T-cell (primary cell): ENCODE measurements at regions not wholly inside any gene's neighbourhood (a gene's known extent, or its start where the extent isn't known, plus 50 kb on each side); places are given as distances from the start of the nearest gene placed in this dataset.
"Not testable (repeated sequence)": the region's sequence is repeated elsewhere in the genome, so short reads cannot be mapped to it uniquely, and the experiment has no call there.

Experiments
- ATAC-seq, 4 experiments: fragments of 200-7000 bp in 3 of 4; fragments of 150-1000 bp in 1 of 4; cut with Tn5 transposase; replicated peaks in 1 of 4; 1 replicate in 3 of 4; 2 replicates in 1 of 4; pipeline ENCODE4 v1.10.0; 2021; ENCODE audit warnings: moderate library complexity in 3 of 4, mild to moderate bottlenecking in 2 of 4, moderate number of reproducible peaks in 1 of 4
- CTCF ChIA-PET, 2 donors: fragments of 300-600 bp; sonication (Branson Sonifier 250); formaldehyde crosslinking; loops; one replicate each; lab custom pipeline; 2022; ENCODE audit warnings: antibody characterized with exemption in 2 of 2; lab: Charles Lee
- POLR2A ChIA-PET, 2 donors: fragments of 300-600 bp; sonication (Branson Sonifier 250); formaldehyde crosslinking; loops; one replicate each; lab custom pipeline; 2022; ENCODE audit warnings: antibody characterized with exemption in 2 of 2; lab: Charles Lee
- DNase-seq, 35 experiments: peaks; one replicate each; pipeline versions ENCODE4 v3.0.0 to v3.0.0-alpha.2; 2013 to 2023
- H3K27ac ChIP-seq: one replicate; pipeline ENCODE4 v1.5.1; 2013; ENCODE audit warnings: low read length
- H3K27me3 ChIP-seq, 2 experiments: replicated peaks in 1 of 2; 1 replicate in 1 of 2; 2 replicates in 1 of 2; pipeline versions ENCODE4 v1.6.1 to v1.7.0; 2013; ENCODE audit warnings: low read length in 1 of 2, mixed read lengths in 1 of 2; ENCODE audit not compliant: control insufficient read depth in 2 of 2, insufficient read depth in 2 of 2; ENCODE audit errors: extremely low read depth in 1 of 2
- H3K36me3 ChIP-seq, 2 donors: 1 replicate in 1 of 2; 2 replicates in 1 of 2; pipeline versions ENCODE4 v1.6.1 to v1.7.0; 2013; ENCODE audit warnings: low read length in 1 of 2; ENCODE audit not compliant: control insufficient read depth in 2 of 2, insufficient read depth in 1 of 2; ENCODE audit errors: extremely low read depth in 1 of 2
- H3K4me1 ChIP-seq, 2 experiments: 1 replicate in 1 of 2; 2 replicates in 1 of 2; pipeline versions ENCODE4 v1.6.1 to v1.7.0; 2013; ENCODE audit warnings: low read length in 2 of 2, mixed read lengths in 1 of 2; ENCODE audit not compliant: insufficient read depth in 2 of 2, control insufficient read depth in 1 of 2; ENCODE audit errors: extremely low read depth in 1 of 2
- H3K4me3 ChIP-seq, 2 donors: 1 replicate in 1 of 2; 2 replicates in 1 of 2; pipeline versions ENCODE4 v1.5.1 to v1.7.0; 2013; ENCODE audit warnings: mild to moderate bottlenecking in 2 of 2, low read length in 1 of 2, moderate library complexity in 1 of 2; ENCODE audit not compliant: control insufficient read depth in 1 of 2; ENCODE audit errors: extremely low read depth in 1 of 2
- H3K9me3 ChIP-seq: 2 replicates; pipeline ENCODE4 v1.7.0; 2013
- H3K27ac Mint-ChIP-seq, 2 donors: one replicate each; pipeline ENCODE4 v1.8.0; 2020 to 2021; ENCODE audit warnings: mild to moderate bottlenecking in 2 of 2, mixed read lengths in 2 of 2
- H3K27me3 Mint-ChIP-seq, 2 donors: one replicate each; pipeline ENCODE4 v1.8.0; 2021 to 2022; ENCODE audit warnings: mixed read lengths in 2 of 2
- H3K36me3 Mint-ChIP-seq: one replicate; pipeline ENCODE4 v1.8.0; 2021; ENCODE audit warnings: mixed read lengths
- H3K4me1 Mint-ChIP-seq, 3 donors: one replicate each; pipeline ENCODE4 v1.8.0; 2020 to 2022; ENCODE audit warnings: mixed read lengths in 3 of 3, mild to moderate bottlenecking in 1 of 3
- H3K4me3 Mint-ChIP-seq, 3 donors: one replicate each; pipeline ENCODE4 v1.8.0; 2020 to 2022; ENCODE audit warnings: mild to moderate bottlenecking in 3 of 3, mixed read lengths in 3 of 3, moderate library complexity in 3 of 3
- H3K9me3 Mint-ChIP-seq, 3 donors: one replicate each; pipeline ENCODE4 v1.8.0; 2020 to 2022; ENCODE audit warnings: mixed read lengths in 3 of 3
- WGBS: methylation state at CpG from one replicate; pipeline ENCODE4 v1.1.5; 2013; ENCODE audit warnings: missing lambda C conversion rate; ENCODE audit not compliant: insufficient coverage; 5-methylcytosine and 5-hydroxymethylcytosine counted together

DNA sequence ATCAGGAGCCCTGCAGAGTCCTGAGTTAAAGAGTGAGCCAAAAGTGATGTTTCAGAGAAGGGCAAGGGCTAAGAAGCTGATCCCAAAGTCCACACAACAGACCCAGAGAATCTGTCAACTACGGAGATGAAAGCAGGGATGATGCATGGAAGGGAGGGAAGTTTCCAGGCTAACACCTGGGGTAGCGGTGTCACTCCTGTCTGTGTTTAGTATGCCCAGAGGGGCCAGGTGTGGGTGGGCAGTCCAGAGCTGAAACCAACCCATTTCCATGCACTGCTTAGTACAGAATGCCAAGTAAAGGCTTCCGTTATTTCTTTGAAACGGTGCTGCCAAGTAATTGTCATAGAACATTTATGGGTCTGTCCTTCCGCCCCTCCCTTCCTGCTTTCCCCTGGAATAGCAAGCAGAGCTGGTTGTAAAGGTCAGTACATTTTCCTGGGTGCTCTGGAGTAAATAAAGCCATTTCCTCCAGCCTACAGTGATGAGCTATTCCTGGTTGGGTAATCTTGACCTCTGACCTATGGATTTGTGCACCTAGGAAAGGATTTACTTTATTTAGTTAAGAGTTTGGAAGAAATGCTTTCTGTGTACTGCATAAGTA lies 58.6 kb upstream of the WIPF3 start:
- H3K4me3 Mint-ChIP-seq, H3K9me3 Mint-ChIP-seq, H3K4me3 ChIP-seq, H3K27me3 Mint-ChIP-seq, POLR2A ChIA-PET, H3K4me1 Mint-ChIP-seq, CTCF ChIA-PET, ATAC-seq, DNase-seq, H3K9me3 ChIP-seq, H3K4me1 ChIP-seq, H3K27me3 ChIP-seq, H3K27ac Mint-ChIP-seq, H3K36me3 Mint-ChIP-seq, H3K36me3 ChIP-seq, H3K27ac ChIP-seq: not testable (repeated sequence)
- WGBS: no CpG with 5 or more reads among the region's 5 CpGs

GRCh38 chr7:29748286-29749099 lies 57.8 kb upstream of the WIPF3 start:
- H3K27me3 Mint-ChIP-seq: peaks cover 3 to 4% of the 10 kb centered on the region in 2 donors
- no peaks in the 10 kb centered on the region for H3K9me3 Mint-ChIP-seq
- DNase-seq: peak in 1 of 35 experiments; percentile 4
- ChIA-PET POLR2A (no interaction called here), CTCF (no interaction called here)
- ATAC-seq: no peak
- Histone ChIP-seq H3K36me3 (no peaks in the 10 kb centered on the region), H3K4me1 (no peaks in the 10 kb centered on the region), H3K27me3 (no peaks in the 10 kb centered on the region), H3K9me3 (no peaks in the 10 kb centered on the region), H3K27ac (no peak overlapping the region), H3K4me3 (no peak overlapping the region)
- no peak overlapping the region for H3K4me3 Mint-ChIP-seq
- no peak overlapping the region for H3K27ac Mint-ChIP-seq
- no CpG with 5 or more reads among the region's 3 CpGs for WGBS
- H3K4me1 Mint-ChIP-seq: no peaks in the 10 kb centered on the region
- no peaks in the 10 kb centered on the region for H3K36me3 Mint-ChIP-seq

DNA sequence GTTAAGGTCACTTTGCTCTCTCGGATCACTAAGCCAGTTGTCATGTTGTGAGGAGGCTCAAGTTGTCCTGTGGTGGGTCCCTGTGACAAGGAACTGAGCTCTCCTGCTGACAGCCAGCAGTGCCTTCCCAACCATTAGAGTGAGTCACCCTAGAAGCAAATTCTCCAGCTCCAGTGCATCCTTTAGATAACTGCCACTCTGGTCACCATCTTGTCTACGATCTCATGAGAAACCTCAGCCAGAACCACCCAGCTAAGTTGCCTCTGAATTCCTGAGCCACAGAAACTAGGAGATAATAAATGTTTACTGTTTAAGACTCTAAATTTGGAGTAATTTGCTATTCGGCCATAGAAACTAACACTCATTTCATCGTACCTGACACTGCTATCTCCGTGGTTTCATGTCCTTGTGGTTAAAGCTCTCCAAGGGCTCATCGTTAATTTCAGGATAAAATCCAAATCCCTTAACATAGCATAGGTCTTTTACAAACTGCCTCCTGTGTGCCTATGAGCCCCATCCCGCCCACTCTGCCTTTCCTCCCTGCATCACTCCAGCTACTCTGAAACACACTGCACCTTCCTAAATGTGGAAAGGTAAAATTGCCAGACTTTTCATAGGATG lies 56.5 kb upstream of the WIPF3 start:
- CTCF ChIA-PET: interaction anchor here in 1 of 2 donors (1.1 kb wide), 1 partner anchor 12 kb away, joined by 3 read pairs; no protein-coding TSS in a partner anchor

DNA sequence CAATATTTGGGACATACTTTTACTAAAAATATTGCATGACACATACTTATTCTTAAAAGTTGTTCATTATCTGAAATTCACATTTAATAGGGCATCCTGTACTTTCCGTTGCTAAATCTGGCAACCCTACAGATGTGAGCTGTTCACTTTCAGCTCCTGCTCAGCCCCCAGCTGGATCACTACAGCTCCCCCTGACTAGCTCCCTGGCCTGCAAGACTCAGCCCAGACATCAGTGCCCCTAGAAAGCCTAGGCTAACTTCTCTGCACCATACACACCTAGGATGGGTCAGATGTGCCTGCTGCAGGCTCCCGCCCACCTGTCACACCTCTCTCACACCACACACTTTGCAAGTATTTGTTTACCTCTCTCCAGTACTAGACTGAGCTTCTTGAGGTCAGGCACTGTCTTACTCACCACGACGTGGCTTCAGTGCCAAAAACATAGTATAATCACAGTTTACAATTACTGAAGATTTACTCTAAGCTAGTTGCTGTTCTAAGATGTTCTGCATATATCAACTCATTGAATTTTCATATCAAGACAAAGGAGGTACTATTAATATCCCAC lies 55.9 kb upstream of the WIPF3 start:
- H3K4me1 Mint-ChIP-seq, H3K36me3 Mint-ChIP-seq, H3K27me3 ChIP-seq, H3K27me3 Mint-ChIP-seq, H3K27ac Mint-ChIP-seq, H3K9me3 ChIP-seq, H3K4me3 Mint-ChIP-seq, H3K27ac ChIP-seq, H3K4me1 ChIP-seq, H3K36me3 ChIP-seq, H3K4me3 ChIP-seq, H3K9me3 Mint-ChIP-seq, ATAC-seq, DNase-seq, POLR2A ChIA-PET: not testable (repeated sequence)
- CTCF ChIA-PET: interaction anchor here in 1 of 2 donors (1.1 kb wide), 1 partner anchor 13 kb away, joined by 3 read pairs; no protein-coding TSS in a partner anchor
- 80% methylated on average over 1 of the region's 4 CpGs for WGBS

More for the DNA sequence above, 56.5 kb upstream of the WIPF3 start:
- Mint-ChIP-seq H3K9me3 (no peaks in the 10 kb centered on the region), H3K27ac (no peak overlapping the region), H3K4me1 (no peaks in the 10 kb centered on the region), H3K36me3 (no peaks in the 10 kb centered on the region), H3K27me3 (peaks cover 3 to 5% of the 10 kb centered on the region in 2 donors), H3K4me3 (no peak overlapping the region)
- Histone ChIP-seq H3K4me3 (no peak overlapping the region), H3K9me3 (no peaks in the 10 kb centered on the region), H3K27ac (no peak overlapping the region), H3K27me3 (no peaks in the 10 kb centered on the region), H3K36me3 (no peaks in the 10 kb centered on the region), H3K4me1 (no peaks in the 10 kb centered on the region)
- 82% methylated on average over 5 of the region's 7 CpGs for WGBS
- ATAC-seq (no peak), DNase-seq (no peak)
- POLR2A ChIA-PET: no interaction called here

- H3K9me3 ChIP-seq, H3K36me3 Mint-ChIP-seq, H3K27me3 ChIP-seq, H3K27me3 Mint-ChIP-seq, H3K36me3 ChIP-seq, H3K4me1 Mint-ChIP-seq, H3K27ac ChIP-seq, H3K27ac Mint-ChIP-seq, H3K9me3 Mint-ChIP-seq, POLR2A ChIA-PET, H3K4me3 Mint-ChIP-seq, H3K4me1 ChIP-seq, H3K4me3 ChIP-seq, DNase-seq, ATAC-seq: not testable (repeated sequence)
- WGBS: 90% methylated on average over 2 of the region's 4 CpGs
- CTCF ChIA-PET: interaction anchor here in 1 of 2 donors (0.7 kb wide), 1 partner anchor 34 kb away, joined by 3 read pairs; no protein-coding TSS in a partner anchor
These were observed 55.3 kb upstream of the WIPF3 start for GRCh38 chr7:29751012-29751411.

DNA sequence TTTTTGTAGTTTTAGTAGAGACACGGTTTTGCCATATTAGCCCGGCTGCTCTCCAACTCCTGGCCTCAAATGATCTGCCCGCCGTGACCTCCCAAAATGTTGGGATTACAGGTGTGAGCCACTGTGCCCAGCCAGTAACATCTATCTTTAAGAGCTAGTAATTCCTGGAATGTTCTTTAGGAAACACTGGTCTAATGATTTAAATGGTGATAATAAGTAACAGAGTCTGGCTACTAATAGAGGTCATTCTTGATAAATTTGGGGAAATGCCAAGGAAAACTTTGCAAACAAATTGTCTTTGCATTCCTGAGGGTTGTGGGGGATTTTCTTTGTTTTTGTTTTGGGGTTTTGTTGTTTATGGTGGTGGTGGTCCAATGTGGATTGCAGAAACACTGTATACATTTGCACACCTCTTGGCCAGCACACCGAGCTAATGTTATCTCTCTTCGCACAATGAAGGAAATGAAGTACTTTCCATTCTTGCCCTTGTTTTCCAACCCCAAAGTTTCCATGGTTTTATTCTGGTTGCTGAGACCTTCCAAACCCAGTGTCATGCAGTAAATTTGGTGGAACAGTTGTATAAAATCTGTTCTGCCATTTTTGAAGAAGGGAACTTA lies 51.3 kb upstream of the WIPF3 start:
- no peaks in the 10 kb centered on the region for H3K4me1 Mint-ChIP-seq
- no peaks in the 10 kb centered on the region for H3K36me3 Mint-ChIP-seq
- Histone ChIP-seq H3K27ac (no peak overlapping the region), H3K4me3 (no peak overlapping the region), H3K36me3 (no peaks in the 10 kb centered on the region), H3K9me3 (no peaks in the 10 kb centered on the region), H3K27me3 (no peaks in the 10 kb centered on the region), H3K4me1 (no peaks in the 10 kb centered on the region)
- H3K27me3 Mint-ChIP-seq: peaks cover 3 to 5% of the 10 kb centered on the region in 2 donors
- H3K9me3 Mint-ChIP-seq: no peaks in the 10 kb centered on the region
- ChIA-PET POLR2A (no interaction called here), CTCF (interaction anchor here in 1 of 2 donors (0.7 kb wide), 1 partner anchor 1582 kb away, joined by 3 read pairs; no protein-coding TSS in a partner anchor)
- ATAC-seq (no peak), DNase-seq (no peak)
- H3K27ac Mint-ChIP-seq: no peak overlapping the region
- no peak overlapping the region for H3K4me3 Mint-ChIP-seq
- 80% methylated on average over 1 of the region's 6 CpGs for WGBS
